HG03060 (cell line): ENCODE measurements at regions not wholly inside any gene's neighbourhood (a gene's known extent, or its start where the extent isn't known, plus 50 kb on each side); places are given as distances from the start of the nearest gene placed in this dataset.
"Not testable (repeated sequence)": the region's sequence is repeated elsewhere in the genome, so short reads cannot be mapped to it uniquely, and the experiment has no call there.

Experiments
- ATAC-seq: cut with Tn5 transposase; IDR thresholded peaks from one replicate; pipeline ENCODE4 v1.9.1; 2021; ENCODE audit warnings: low read depth, moderate number of reproducible peaks; ENCODE audit not compliant: unreplicated experiment

DNA sequence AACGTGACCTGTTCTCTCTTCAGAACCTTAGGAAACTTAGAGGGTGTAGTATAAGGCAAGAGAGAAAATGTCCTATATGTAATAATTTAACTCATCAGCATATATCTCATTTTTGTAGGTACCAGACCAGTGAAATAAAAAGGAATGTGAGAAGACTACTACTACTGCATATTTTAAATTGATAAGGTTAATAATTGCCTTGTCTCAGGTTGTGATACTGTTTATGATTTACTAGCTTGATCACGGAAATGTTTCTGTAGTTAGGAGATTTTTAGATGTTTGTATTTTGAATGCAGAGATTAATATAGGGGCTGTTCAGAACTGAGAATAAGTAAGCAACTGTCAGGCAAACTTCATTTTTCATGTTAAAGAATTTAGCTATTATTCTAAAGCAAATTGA is 1563.4 kb downstream of the C4orf33 start:
- ATAC-seq: no peak

DNA sequence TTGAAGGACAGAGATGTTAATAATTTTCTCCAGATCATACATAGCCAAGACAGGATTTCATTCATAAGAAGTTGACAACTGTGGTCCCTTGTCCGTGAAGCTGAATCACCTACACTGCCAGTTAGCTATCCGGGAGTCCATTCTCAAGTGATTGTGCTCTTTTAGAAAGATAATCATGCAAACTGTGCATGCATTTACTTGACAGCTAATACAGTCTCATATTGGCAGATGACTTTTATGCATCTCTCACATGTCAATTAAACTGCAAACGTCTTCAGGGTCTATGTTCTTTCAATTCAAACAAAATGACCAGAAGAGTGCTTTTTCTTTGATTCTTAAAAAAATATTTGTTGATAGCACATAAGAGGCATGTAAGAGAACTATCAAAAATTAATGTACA is 1572.9 kb downstream of the C4orf33 start:
- ATAC-seq: no peak

DNA sequence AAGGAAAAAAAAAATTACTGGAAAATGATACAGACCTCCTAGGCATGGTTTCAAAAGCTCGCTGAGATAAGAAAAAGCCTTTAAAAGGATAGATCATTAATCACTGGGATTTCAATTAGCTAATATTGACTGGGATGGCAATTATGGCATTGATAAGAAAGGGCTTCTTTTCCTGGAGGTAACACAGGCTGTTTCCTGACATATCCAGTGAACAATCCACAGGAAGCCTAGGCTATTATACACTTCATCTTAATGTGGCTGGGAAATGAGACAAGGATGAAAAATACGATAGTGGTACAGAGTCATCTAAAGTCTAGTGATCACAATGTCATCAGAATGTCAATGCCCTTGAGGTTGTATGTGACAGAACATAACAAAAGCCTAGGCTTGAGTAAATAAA is 1579.3 kb downstream of the C4orf33 start:
- ATAC-seq: no peak

DNA sequence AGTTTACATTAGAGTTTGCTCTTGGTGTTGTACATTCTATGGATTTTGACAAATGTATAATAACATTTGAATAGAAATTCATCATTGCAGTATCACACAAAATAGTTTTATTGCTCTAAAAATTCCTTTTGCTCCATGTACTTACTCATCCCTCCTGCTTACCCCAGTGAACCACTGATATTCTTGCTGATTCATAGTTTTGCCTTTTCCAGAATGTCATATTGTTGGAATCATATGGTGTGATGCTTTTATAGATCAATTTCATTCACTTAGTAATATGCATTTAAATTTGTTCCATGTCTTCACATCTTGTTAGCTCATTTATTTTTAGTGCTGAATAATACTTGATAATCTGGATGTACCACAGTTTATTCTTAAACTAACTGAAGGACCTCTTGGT is 1593.2 kb downstream of the C4orf33 start:
- ATAC-seq: no peak

DNA sequence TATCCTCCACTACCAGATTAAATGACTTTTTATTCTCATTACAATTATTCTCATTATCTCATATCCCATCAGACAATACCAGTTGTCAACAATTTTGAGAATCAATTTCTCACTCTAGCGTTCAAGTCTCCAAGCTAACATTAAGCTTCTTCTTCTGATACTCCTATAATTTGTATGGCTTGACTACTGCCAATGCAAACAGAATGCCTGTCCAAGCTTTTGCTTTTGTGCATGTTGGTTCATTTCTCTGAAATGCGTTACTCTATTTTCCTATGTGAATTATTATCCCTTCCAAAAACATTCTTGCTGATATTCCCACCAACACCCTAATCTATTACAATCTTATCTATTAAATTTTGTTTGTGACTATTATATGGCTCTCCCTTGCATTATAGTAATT is 1602.3 kb downstream of the C4orf33 start:
- ATAC-seq: no peak

DNA sequence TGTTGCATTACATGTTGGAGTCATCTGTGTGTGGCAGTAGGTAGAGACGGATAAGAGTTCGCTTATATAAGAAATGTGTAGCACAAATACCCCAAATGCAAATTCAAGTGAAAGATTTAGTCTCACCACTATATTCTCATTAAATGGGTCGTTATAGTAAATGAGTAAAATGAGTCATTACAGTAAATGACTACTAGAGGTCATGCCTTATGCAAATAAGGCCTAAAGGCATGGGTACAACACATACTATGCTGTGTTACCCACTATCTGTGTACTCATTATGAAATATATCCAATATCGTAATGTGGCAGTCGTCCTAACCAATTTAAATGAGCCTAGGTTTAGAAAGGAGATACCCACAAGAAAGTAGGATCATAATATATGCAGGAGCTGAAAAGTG is 1603.1 kb downstream of the C4orf33 start:
- ATAC-seq: no peak

DNA sequence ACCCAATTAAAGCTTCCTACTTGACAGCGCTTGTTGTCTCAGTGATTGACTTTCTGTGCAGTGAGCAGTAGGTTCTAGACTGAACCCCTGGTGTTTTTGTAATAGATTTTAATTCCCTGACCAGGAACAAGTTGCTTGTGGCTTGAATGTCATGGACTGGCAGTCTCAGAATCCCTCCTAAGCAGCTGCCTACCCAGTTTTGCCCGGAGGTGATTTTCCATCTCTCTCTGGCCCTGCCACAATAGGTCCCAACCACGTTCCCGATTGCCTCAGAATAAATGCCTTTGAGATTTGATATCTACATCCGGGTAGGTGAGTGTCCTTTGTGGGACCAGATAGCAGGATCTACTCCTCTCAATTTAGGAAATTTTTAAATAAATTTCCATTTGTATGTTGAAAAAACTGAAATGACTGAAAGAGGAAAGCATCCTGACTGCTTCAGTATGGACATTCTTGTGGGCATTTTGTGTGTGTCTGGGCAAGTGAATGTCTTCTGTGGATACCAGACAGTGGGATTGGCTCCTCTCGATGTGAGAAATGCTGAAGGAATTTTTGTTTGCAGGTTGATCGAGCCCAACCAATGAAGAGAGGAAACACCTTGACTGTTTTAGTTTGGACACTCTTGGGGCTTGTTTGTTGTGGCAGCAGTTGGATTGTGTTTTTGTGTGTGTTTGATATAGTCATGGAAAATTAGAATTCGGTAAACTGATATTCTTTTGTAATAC is 1607.4 kb downstream of the C4orf33 start:
- no peak for ATAC-seq

DNA sequence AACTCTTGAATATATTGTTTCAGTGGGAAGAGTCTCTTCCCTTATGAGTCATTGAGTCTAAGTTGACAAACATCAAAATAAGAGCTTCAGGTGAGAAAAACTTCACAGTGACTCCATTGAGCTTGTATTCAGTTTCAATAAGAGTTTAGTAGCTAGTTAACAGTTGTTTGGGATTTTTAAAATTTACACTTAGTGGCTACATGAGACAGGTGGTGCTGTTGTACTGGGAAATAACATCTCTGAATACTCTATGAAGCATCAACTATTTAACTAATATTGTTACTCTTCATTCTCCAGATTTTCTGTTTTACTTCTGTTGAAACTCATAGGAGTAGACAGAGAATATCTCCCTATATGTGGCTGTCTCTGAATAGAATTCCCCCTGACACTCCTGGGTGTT is 1609.1 kb downstream of the C4orf33 start:
- ATAC-seq: no peak

DNA sequence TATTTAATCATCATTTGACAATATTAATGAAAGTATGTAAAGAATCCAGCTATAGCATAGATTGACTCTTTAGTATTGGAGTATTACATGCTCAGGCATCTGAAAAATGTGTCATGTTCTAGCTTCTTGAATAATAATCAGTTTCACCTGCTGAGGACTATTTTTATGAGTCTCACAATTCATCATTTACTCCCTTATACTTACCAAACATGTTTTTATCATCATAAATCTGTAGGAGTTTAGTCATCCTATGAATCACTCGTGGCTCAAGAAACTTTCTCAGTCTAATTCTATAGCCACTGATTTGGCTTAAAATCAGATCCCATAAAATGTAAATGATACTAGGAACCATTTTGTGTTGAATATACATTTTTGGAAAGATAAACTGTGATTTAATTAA is 1616.1 kb downstream of the C4orf33 start:
- no peak for ATAC-seq

DNA sequence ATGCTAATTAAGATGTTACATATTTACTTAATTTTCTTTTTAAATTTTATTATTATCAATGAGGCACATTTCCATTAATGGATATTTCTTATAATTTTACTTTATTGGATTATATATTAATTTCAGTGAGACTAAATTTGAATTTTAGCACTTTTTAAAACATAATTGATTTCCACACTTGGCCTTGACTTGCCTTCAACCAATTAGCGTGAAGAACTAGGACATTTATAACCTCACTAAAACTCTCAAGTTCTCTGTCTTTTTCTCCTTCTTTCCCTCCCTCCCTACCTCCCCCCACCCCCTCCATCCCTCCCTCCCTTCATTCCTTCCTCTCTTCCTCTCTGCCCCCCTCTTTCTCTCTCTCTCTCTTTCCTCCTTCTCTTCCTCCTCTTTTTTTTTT is 1618.1 kb downstream of the C4orf33 start:
- no peak for ATAC-seq

DNA sequence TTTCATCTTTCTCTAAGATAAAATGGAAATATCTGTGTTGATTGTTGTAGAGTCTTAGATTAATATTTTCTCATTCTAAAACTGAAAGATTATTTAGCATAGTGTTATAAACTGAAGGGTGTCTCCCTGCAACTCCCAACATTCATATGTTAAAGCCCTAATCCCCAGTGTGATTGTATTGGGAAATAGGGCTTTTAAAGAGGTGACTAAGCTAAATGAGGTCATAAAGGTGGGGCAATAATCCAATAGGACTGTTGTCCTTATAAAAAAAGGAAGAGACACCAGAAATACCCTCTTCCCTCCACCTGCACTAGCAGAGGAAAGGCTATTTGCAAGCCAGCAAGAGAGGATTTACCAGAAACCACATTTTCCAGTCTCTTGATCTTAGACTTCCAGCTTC is 1626.4 kb downstream of the C4orf33 start:
- ATAC-seq: no peak

DNA sequence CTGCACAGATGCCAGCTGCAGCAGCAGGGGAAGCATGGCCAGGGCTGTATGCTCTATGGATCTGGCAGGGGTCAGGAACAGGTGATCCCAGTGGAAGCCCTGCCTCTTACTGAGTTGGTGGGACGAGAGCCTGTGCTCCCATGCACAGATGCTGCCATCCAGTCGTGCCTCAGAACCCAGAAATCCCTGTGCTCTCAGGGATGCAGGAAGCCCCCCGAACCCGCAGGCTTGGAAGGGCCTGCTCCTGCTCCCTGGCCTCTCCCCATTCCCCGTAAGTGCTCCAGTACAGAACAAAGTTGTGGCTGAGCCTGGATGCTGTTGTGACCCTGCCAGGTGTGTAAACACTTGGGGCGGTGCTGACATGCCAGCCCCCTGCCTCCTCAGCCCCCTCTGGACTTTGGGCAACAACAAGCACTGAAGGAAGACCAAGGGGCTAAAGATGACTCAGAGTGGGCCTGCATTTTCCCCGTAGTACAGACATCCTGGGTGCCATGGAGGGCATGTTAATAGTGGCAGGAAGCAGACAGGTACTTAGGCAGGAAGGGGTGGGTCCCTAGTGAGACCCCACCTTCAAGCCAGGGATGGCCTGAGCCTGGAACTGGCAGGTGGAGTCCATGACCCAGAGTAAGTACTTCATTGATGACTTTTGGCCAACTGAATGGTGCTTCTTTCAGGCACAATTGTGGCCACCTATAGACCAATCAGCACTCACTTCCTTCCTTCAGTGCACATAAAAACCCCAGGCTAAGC is 1640.7 kb downstream of the C4orf33 start:
- no peak for ATAC-seq

DNA sequence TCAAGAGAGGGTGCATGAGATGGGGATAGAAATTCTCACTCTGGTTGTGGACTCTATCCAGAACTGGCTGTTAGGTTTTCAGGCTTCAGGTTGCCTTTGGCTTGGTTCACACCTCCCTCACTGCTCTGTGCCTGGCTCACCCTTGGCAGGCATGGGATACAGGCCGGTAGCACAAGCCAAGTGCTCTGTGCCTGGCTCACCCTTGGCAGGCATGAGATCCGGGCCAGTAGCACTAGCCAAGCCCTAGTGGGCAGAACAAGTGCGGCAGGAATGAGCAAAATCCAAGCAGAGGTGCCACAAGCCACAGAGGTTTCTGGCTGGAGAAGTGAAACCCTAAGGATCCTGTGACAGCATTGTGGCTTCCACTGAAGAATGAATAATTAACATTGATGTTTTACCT is 1642.3 kb downstream of the C4orf33 start:
- ATAC-seq: no peak

DNA sequence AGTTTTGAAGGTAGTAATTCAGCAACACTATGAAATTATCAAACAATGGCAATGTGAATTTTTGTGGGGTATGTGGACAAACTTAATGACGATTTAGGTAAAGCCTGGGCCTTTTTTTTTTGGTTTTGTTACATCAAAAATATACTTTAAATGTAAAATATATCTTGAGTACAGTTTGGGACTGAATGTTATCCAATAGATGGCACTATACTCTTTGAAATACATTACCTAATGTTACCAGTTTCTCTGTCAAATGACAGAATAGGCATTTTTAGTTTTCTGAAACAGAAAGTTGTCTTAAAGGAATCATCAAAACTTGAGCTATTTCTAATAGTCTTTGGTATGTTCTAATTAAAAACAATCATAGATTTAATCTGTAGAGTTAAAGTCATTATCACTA is 1651.9 kb downstream of the C4orf33 start:
- ATAC-seq: no peak

DNA sequence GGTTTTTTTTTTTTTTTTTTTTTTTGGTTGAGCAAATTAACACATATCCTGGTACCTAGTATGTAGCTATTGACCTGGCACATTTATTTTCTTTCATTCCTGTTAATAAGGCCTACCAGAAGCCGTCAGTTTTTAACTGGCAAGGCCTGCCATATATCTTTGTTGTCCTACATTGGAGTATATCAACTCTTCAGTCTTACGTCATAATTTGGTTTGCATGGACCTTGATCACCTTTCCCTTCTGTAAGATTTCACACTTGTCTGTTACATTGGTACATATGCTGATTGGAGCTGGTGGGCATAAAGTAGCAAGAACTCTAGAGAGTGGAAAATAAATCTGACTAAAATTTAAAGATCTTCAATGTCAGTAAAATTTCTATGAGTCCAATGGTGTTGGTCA is 1658.0 kb downstream of the C4orf33 start:
- ATAC-seq: no peak

DNA sequence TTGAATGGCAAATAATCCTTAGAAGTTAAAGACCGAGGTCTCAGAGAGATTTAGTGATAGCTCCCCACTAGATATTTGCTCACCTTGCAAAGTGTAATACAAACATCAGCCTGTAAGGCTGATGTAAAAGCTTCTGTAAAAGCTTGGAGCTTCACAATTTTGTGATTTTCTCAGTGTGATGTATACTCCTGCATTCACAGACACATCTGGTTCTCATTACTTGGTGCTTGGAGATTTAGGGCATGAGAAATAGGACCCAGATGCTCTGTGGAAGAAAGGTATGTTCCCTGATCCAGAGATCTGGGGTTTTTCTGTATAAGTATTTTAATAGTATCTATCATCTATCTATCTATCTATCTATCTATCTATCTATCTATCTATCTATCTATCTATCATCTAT is 1664.3 kb downstream of the C4orf33 start:
- ATAC-seq: no peak

DNA sequence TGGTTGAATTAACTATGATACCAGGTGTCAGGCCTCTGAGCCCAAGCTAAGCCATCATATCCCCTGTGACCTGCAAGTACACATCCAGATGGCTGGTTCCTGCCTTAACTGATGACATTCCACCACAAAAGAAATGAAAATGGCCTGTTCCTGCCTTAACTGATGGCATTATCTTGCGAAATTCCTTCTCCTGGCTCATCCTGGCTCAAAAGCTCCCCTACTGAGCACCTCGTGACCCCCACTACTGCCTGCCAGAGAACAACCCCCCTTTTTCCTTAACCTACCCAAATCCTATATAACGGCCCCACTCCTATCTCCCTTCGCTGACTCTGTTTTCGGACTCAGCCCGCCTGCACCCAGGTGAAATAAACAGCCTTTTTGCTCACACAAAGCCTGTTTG is 1671.4 kb downstream of the C4orf33 start:
- ATAC-seq: not testable (repeated sequence)

DNA sequence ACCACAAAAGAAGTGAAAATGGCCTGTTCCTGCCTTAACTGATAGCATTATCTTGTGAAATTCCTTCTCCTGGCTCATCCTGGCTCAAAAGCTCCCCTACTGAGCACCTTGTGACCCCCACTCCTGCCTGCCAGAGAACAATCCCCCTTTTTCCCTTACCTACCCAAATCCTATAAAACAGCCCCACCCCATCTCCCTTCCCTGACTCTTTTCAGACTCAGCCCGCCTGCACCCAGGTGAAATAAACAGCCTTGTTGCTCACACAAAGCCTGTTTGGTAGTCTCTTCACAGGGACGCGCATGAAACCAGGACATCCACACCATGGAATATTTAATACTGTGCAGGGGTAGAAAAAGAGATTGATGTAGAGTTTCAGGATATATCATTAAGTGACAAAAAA is 1677.0 kb downstream of the C4orf33 start:
- ATAC-seq: not testable (repeated sequence)

DNA sequence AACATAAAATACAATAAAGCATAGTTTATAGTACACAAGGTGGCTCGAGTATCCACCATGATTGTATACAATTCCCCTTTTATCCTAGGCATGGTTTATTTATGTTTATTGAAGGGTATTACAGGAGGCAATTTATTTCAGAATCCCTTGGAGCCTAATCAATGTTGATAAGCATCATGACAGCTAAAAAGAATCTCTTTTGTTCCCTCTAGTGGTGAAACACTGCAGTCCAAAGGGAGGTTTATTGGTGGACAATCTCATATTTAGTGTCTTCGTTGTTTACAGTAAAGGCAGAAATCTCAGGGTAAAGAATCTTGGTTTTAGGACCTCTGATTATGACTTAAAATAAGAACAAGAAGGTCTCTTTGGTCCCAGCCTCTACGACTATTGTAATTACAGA is 1712.5 kb downstream of the C4orf33 start:
- ATAC-seq: no peak

DNA sequence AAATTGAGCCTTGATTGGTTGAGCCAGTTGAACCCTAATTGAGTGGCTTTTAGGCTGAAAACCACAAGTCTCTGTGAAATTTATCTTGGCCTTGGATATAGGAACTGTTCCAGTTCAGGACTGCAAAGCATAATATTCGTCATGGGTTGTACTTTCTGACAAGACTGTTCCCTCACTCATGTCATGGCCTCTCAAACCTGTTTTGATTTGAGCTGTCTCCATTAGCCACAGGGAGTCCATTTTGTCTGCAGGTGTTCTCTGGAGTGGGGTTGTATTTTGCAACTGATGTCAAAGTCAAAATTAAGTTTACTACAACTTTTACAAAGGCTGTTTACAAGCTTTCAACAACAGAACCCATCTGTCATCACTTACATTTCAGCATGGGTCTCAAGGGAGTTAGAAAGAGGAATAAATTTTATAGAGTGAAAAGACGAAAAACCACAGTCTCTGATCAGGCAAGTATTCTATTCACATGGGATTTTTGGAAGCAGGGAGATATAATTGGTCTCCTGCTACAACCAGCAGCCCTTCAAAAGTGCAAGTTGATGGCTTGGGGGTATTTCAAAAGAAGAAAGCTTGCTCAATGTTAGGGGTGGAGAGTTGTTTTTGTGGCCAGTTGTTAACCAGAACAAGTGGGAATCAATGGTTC is 1716.3 kb downstream of the C4orf33 start:
- ATAC-seq: no peak

DNA sequence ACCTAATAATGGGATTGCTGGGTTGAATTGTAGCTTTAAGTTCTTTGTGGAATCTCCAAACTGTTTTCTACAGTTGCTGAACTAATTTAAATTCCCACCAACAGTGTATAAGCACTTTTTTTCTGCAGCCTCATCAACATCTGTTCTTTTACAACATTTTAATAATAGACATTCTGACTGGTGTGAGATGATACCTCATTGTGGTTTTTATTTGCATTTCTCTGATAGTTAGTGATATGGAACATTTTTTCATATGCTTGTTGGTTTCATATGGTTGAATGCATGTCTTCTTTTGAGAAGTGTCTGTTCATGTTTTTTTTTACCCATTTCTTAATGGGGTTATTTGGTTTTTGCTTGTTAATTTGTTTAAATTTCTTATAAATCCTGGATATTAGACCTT is 1718.9 kb downstream of the C4orf33 start:
- ATAC-seq: peak; percentile 74

DNA sequence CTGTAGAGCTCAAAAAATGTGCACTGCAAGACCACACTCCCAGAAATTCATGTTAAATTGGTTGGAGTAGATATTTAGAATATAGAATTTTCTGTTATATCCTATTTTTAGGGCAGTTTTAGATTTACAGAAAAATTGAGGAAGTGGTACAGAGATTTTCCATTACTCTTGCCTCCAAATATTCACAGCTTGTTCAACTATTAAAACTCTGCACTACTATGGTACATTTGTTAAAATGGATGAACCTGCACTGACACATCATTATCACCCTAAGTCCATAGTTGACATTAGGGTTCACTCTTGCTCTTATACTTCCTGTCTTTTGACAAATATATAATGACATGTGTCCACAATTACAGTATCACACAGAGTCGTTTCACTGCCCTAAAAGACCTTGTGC is 1724.5 kb downstream of the C4orf33 start:
- ATAC-seq: no peak
